Right lobe of liver (tissue), 6 donors: ENCODE measurements at regions not wholly inside any gene's neighbourhood (a gene's known extent, or its start where the extent isn't known, plus 50 kb on each side); places are given as distances from the start of the nearest gene placed in this dataset.
"Not testable (repeated sequence)": the region's sequence is repeated elsewhere in the genome, so short reads cannot be mapped to it uniquely, and the experiment has no call there.

Source experiments
- ATAC-seq, 4 donors: fragments of 200-7000 bp; cut with Tn5 transposase; one replicate each; pipeline ENCODE4 v1.9.1; 2020; ENCODE audit warnings: mild to moderate bottlenecking in 4 of 4, moderate library complexity in 4 of 4
- DNase-seq, 3 donors: peaks; one replicate each; pipeline ENCODE4 v3.0.0-alpha.2; 2020
- H3K27ac ChIP-seq, 3 donors: fragments of 200-600 bp; one replicate each; pipeline ENCODE4 v1.8.0; 2022
- H3K27me3 ChIP-seq, 2 donors: fragments of 200-600 bp; one replicate each; pipeline ENCODE4 v1.8.0; 2022
- H3K36me3 ChIP-seq, 4 donors: fragments of 200-600 bp; sonication (generic) in 1 of 4; one replicate each; pipeline versions ENCODE4 v1.5.1 to v1.8.0; 2017 to 2022; ENCODE audit warnings: control low read depth in 1 of 4
- H3K4me1 ChIP-seq, 4 donors: fragments of 200-600 bp; sonication (generic) in 1 of 4; one replicate each; pipeline versions ENCODE4 v1.5.1 to v1.8.0; 2017 to 2022; ENCODE audit warnings: control low read depth in 1 of 4
- H3K4me3 ChIP-seq, 3 donors: fragments of 200-600 bp; one replicate each; pipeline ENCODE4 v1.8.0; 2022
- H3K9me3 ChIP-seq, 4 donors: fragments of 200-600 bp; sonication (generic) in 1 of 4; one replicate each; pipeline versions ENCODE4 v1.5.1 to v1.8.0; 2017 to 2022; ENCODE audit warnings: control low read depth in 1 of 4
- CTCF ChIP-seq, 4 donors: fragments of 200-600 bp in 3 of 4; fragments of 450-650 bp in 1 of 4; IDR thresholded peaks; one replicate each; pipeline versions ENCODE4 v1.5.1 to v1.8.0; 2016 to 2022; ENCODE audit warnings: antibody characterized with exemption in 4 of 4, mild to moderate bottlenecking in 2 of 4
- POLR2A ChIP-seq: fragments of 450-650 bp; IDR thresholded peaks from one replicate; pipeline ENCODE4 v1.6.1; 2017; ENCODE audit warnings: antibody characterized with exemption, mild to moderate bottlenecking
- WGBS: methylation state at CpG from one replicate; pipeline ENCODE4 v1.1.6; 2018; ENCODE audit warnings: low coverage, low lambda C conversion rate; ENCODE audit not compliant: insufficient coverage; ENCODE audit errors: missing lambda C conversion rate; 5-methylcytosine and 5-hydroxymethylcytosine counted together
- intact Hi-C, 2 donors: fragments of 100-400 bp; cut with DNase I; formaldehyde crosslinking; loops; one replicate each; pipeline versions ENCODE4 v1.11.2 to v1.14.1; 2022
- donor health status: DM: no; HTN: yes; CAD: no.
- donor health status: DM: no; HTN: no; CAD: no.
- donor health status: DM: no; HTN: no; CAD: no.
- donor health status: DM: no; HTN: yes; CAD: no.
- donor health status: DM: no; HTN: yes; CAD: no.

DNA sequence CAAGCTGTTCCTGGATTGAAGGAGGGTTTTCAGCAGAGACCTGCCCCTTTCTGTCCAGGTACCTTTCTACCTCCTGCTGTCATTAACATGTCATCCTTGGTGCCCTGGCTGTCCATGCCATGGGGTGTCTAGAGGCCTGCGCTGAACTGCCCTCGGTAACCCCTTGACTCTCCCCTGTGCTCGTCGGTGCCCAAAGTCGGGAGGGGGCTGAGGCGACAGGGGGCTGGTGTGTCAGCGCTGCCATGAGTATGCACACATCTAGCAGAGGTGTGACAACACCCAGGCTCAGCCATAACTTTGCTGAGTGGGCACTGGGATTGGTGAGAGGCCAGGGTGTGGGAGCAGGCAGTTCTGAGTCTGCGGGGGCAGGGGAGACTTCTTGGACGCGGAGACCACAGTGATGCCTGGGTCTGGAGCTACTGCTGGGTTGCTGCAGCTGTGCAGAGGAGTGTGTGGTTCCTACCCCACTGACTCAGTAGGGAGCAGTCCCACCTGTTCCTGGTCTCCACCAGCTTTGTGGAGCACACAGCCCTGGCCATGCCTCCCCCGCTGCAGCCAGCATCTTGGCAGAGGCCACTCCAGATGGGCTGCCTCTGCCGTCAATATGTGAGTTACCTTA lies 376.2 kb upstream of the SEMA3C start:
- H3K27me3 ChIP-seq: no peaks in the 10 kb centered on the region
- H3K36me3 ChIP-seq: no peaks in the 10 kb centered on the region
- no peak for DNase-seq
- H3K4me3 ChIP-seq: no peak overlapping the region
- H3K4me1 ChIP-seq: no peaks in the 10 kb centered on the region
- intact Hi-C loops: no loop called here
- WGBS: 63% methylated on average over 4 of the region's 12 CpGs
- H3K27ac ChIP-seq: no peak overlapping the region
- peak in 1 of 4 donors; percentile 30 for ATAC-seq
- TF ChIP-seq CTCF (IDR thresholded peaks at IDR 0.05) (no peak), POLR2A (no peak)
- H3K9me3 ChIP-seq: no peaks in the 10 kb centered on the region

DNA sequence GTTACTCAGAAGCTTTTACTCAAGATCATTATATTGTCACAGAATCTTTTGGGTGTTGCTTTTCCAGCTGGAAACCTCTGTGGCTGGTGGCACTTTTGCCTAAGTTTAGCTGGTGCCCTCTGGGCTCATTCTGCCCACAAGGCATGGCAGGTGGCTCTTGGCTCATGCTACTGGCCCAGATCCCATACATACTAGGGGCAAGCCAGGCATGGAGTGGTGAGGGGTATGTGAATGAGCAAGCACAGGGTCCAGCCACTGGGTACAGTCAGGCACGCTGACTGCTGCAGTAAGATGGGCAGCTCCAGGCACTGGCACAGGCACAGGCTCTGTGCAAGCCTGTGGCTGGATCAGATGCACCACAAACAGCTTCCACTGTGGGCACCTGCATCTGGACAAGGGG lies 375.0 kb upstream of the SEMA3C start:
- no peak for TF ChIP-seq POLR2A
- no peak for TF ChIP-seq CTCF (IDR thresholded peaks at IDR 0.05)
- no peaks in the 10 kb centered on the region for H3K9me3 ChIP-seq
- peak in 1 of 4 donors; percentile 32 for ATAC-seq
- no peaks in the 10 kb centered on the region for H3K27me3 ChIP-seq
- H3K4me1 ChIP-seq: no peaks in the 10 kb centered on the region
- H3K27ac ChIP-seq: no peak overlapping the region
- DNase-seq: no peak
- whole genome bisulfite sequencing: 50% methylated on average over 1 of the region's 1 CpG
- no peak overlapping the region for H3K4me3 ChIP-seq
- intact Hi-C loops: no loop called here
- no peaks in the 10 kb centered on the region for H3K36me3 ChIP-seq

DNA sequence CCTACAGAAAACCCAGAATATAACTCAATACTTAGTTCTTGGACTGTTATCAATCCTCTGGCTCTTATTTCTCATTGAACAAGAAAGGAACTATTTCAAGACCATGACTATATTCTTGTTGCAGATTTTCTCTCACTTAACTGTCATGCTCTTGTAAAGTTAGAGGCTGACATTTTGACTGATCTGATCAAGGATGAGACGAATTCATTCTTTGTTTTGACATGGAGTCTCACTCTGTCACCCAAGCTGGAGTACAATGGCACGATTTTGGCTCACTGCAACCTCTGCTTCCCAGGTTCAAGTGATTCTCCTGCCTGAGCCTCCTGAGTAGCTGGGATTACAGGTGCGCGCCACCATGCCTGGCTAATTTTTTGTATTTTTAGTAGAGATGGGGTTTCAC lies 367.9 kb upstream of the SEMA3C start:
- H3K4me3 ChIP-seq, intact Hi-C loops, H3K4me1 ChIP-seq, H3K36me3 ChIP-seq, H3K27ac ChIP-seq, ATAC-seq, DNase-seq, H3K27me3 ChIP-seq, H3K9me3 ChIP-seq: not testable (repeated sequence)
- 56% methylated on average over 2 of the region's 4 CpGs for WGBS

DNA sequence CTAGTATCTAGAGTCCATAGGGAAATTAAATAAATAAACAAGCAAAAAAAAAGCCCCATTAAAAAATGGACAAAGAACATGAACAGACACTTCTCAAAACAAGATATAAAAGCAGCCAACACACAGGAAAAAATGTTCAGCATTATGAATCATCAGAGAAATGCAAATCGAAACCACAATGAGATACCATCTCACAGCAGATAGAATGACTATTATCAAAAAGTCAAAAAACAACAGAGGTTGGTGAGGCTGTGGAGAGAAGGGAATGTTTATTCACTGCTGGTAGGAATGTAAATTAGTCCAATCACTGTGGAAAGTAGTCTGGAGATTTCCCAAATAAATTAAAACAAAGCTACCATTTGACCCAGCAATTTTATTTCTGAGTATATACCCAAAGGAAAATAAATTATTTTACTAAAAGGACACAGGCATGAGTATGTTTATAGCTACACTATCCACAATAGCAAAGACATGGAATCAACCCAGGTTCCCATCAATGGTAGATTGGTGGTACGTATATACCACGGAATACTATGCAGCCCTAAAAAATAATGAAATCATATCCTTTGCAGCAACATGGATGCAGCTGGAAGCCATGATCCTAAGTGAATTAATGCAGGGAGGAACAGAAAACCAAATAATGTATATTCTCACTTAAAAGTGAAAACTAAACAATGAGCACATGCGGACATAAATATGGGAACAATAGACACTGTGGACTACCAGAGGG lies 366.5 kb upstream of the SEMA3C start:
- WGBS: 76% methylated on average over 4 of the region's 4 CpGs
- Histone ChIP-seq H3K4me1 (no peaks in the 10 kb centered on the region), H3K9me3 (no peaks in the 10 kb centered on the region), H3K4me3 (no peak overlapping the region), H3K27me3 (no peaks in the 10 kb centered on the region), H3K27ac (no peak overlapping the region), H3K36me3 (no peaks in the 10 kb centered on the region)
- no peak for TF ChIP-seq POLR2A
- TF ChIP-seq CTCF (IDR thresholded peaks at IDR 0.05): no peak
- intact Hi-C loops: no loop called here
- no peak for DNase-seq
- no peak for ATAC-seq

DNA sequence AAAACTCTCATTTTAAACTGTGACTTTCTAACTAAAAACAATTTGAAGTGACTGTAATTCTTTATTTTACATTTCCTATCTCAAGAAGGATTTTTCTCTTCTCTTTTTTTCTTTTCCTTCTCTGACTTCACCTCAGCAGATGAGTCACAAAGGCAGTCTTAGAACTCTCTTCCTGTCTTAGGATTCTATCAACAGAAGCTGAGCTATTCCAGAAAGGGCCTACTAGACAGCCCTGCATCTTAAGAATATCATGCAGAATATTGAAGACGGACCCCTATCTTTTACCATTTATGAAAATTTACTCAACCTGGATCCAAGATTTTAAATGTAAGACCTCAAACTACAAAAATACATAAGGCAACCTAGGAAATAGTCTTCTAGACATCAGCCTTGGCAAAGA lies 365.7 kb upstream of the SEMA3C start:
- no peak overlapping the region for H3K27ac ChIP-seq
- no peaks in the 10 kb centered on the region for H3K27me3 ChIP-seq
- no peaks in the 10 kb centered on the region for H3K36me3 ChIP-seq
- no peak for ATAC-seq
- 71% methylated on average over 1 of the region's 1 CpG for WGBS
- H3K4me1 ChIP-seq: no peaks in the 10 kb centered on the region
- no peak overlapping the region for H3K4me3 ChIP-seq
- DNase-seq: no peak
- no peaks in the 10 kb centered on the region for H3K9me3 ChIP-seq
- intact Hi-C loops: no loop called here
- TF ChIP-seq POLR2A (no peak), CTCF (IDR thresholded peaks at IDR 0.05) (no peak)
